Endodermal cell (in vitro differentiated cells): ENCODE measurements at regions not wholly inside any gene's neighbourhood (a gene's known extent, or its start where the extent isn't known, plus 50 kb on each side); places are given as distances from the start of the nearest gene placed in this dataset.

ENCODE experiments used
- DNase-seq: peaks from one replicate; pipeline ENCODE4 v3.0.0-alpha.2; 2017
- H3K27ac ChIP-seq: 2 replicates; pipeline ENCODE4 v1.5.1; 2013; ENCODE audit warnings: mild to moderate bottlenecking, low read depth, low read length, moderate library complexity
- H3K27me3 ChIP-seq: 2 replicates; pipeline ENCODE4 v1.6.1; 2013; ENCODE audit warnings: mild to moderate bottlenecking, low read length, moderate library complexity; ENCODE audit not compliant: insufficient read depth, control insufficient read depth, poor library complexity, severe bottlenecking
- H3K36me3 ChIP-seq: 2 replicates; pipeline ENCODE4 v1.7.0; 2013; ENCODE audit warnings: mild to moderate bottlenecking, low read length, moderate library complexity; ENCODE audit not compliant: control insufficient read depth, insufficient read depth
- H3K4me1 ChIP-seq: one replicate; pipeline ENCODE4 v1.7.0; 2013; ENCODE audit warnings: low read length; ENCODE audit not compliant: control insufficient read depth, insufficient read depth
- H3K4me3 ChIP-seq: 2 replicates; pipeline ENCODE4 v1.5.1; 2013; ENCODE audit warnings: mild to moderate bottlenecking, low read length, moderate library complexity
- H3K9ac ChIP-seq: 2 replicates; pipeline ENCODE4 v1.6.1; 2013; ENCODE audit warnings: mild to moderate bottlenecking, low read length, moderate library complexity; ENCODE audit not compliant: poor library complexity, severe bottlenecking; ENCODE audit errors: extremely low read depth
- H3K9me3 ChIP-seq: 2 replicates; pipeline ENCODE4 v1.6.1; 2013; ENCODE audit warnings: mild to moderate bottlenecking, low read length, moderate library complexity; ENCODE audit not compliant: control insufficient read depth
- H3K27ac Mint-ChIP-seq: 2 replicates; pipeline ENCODE4 v1.8.0; 2020; ENCODE audit warnings: mixed read lengths
- H3K27me3 Mint-ChIP-seq: 2 replicates; pipeline ENCODE4 v1.8.0; 2021; ENCODE audit warnings: mild to moderate bottlenecking, mixed read lengths; ENCODE audit not compliant: insufficient read depth
- H3K36me3 Mint-ChIP-seq: 2 replicates; pipeline ENCODE4 v1.8.0; 2020; ENCODE audit warnings: low read depth, mixed read lengths
- H3K4me1 Mint-ChIP-seq: 2 replicates; pipeline ENCODE4 v1.8.0; 2020; ENCODE audit warnings: mixed read lengths
- H3K4me3 Mint-ChIP-seq: 2 replicates; pipeline ENCODE4 v1.8.0; 2020; ENCODE audit warnings: mild to moderate bottlenecking, moderate library complexity, mixed read lengths
- H3K9me3 Mint-ChIP-seq: 2 replicates; pipeline ENCODE4 v1.8.0; 2020; ENCODE audit warnings: mild to moderate bottlenecking, mixed read lengths
- CTCF ChIP-seq: fragments of 200-600 bp; sonication (generic); conservative IDR thresholded peaks from 2 replicates; pipeline ENCODE4 v1.5.0; 2021; ENCODE audit warnings: antibody characterized with exemption, mild to moderate bottlenecking
- WGBS, 2 experiments: methylation state at CpG; one replicate each; pipeline versions ENCODE4 v1.1.5 to v1.1.7; 2013; ENCODE audit warnings: missing lambda C conversion rate in 2 of 2, mixed read lengths in 1 of 2; ENCODE audit not compliant: insufficient coverage in 1 of 2, insufficient read length in 1 of 2; 5-methylcytosine and 5-hydroxymethylcytosine counted together

- Histone ChIP-seq H3K27me3 (no peaks in the 10 kb centered on the region), H3K36me3 (no peaks in the 10 kb centered on the region), H3K9me3 (no peaks in the 10 kb centered on the region), H3K27ac (no peak overlapping the region), H3K4me3 (no peak overlapping the region), H3K9ac (no peak overlapping the region), H3K4me1 (no peaks in the 10 kb centered on the region)
- Mint-ChIP-seq H3K4me1 (no peaks in the 10 kb centered on the region), H3K27me3 (no peaks in the 10 kb centered on the region), H3K4me3 (no peak overlapping the region), H3K36me3 (no peaks in the 10 kb centered on the region), H3K27ac (no peak overlapping the region), H3K9me3 (no peaks in the 10 kb centered on the region)
- 91 to 97% methylated on average over 6 to 9 of the region's 9 CpGs for WGBS, 2 experiments
- no peak for DNase-seq
- TF ChIP-seq CTCF: no peak
These were observed 159.1 kb downstream of the KATNAL1 start for GRCh38 chr13:30148171-30148754.

GRCh38 chr13:30147421-30147820 is 159.9 kb downstream of the KATNAL1 start:
- no peaks in the 10 kb centered on the region for H3K4me1 ChIP-seq
- Mint-ChIP-seq H3K27ac (no peak overlapping the region), H3K36me3 (no peaks in the 10 kb centered on the region), H3K9me3 (no peaks in the 10 kb centered on the region), H3K4me1 (no peaks in the 10 kb centered on the region), H3K4me3 (no peak overlapping the region), H3K27me3 (no peaks in the 10 kb centered on the region)
- no peaks in the 10 kb centered on the region for H3K27me3 ChIP-seq
- no peaks in the 10 kb centered on the region for H3K36me3 ChIP-seq
- no peak overlapping the region for H3K9ac ChIP-seq
- TF ChIP-seq CTCF: peak; percentile 29
- no peaks in the 10 kb centered on the region for H3K9me3 ChIP-seq
- 80 to 91% methylated on average over 1 to 2 of the region's 2 CpGs for WGBS, 2 experiments
- H3K27ac ChIP-seq: no peak overlapping the region
- no peak overlapping the region for H3K4me3 ChIP-seq
- no peak for DNase-seq

- TF ChIP-seq CTCF: no peak
- no peaks in the 10 kb centered on the region for H3K4me1 Mint-ChIP-seq
- Histone ChIP-seq H3K27me3 (no peaks in the 10 kb centered on the region), H3K4me1 (no peaks in the 10 kb centered on the region), H3K9ac (no peak overlapping the region), H3K4me3 (no peak overlapping the region), H3K36me3 (no peaks in the 10 kb centered on the region), H3K27ac (no peak overlapping the region), H3K9me3 (no peaks in the 10 kb centered on the region)
- DNase-seq: no peak
- no peak overlapping the region for H3K27ac Mint-ChIP-seq
- H3K36me3 Mint-ChIP-seq: no peaks in the 10 kb centered on the region
- H3K27me3 Mint-ChIP-seq: no peaks in the 10 kb centered on the region
- H3K9me3 Mint-ChIP-seq: no peaks in the 10 kb centered on the region
- no peak overlapping the region for H3K4me3 Mint-ChIP-seq
- WGBS, 2 experiments: 95% methylated on average over 4 of the region's 4 CpGs; no CpG with 5 or more reads in 1 of the 2 experiments
These were observed 160.3 kb downstream of the KATNAL1 start for GRCh38 chr13:30147015-30147414.
